GM12892 (cell line): ENCODE measurements at regions not wholly inside any gene's neighbourhood (a gene's known extent, or its start where the extent isn't known, plus 50 kb on each side); places are given as distances from the start of the nearest gene placed in this dataset.

Source experiments
- POLR2A ChIP-seq: IDR thresholded peaks from 2 replicates; pipeline ENCODE4 v1.6.1; 2011; ENCODE audit warnings: low read depth, low read length, control low read depth
- POLR2AphosphoS5 ChIP-seq: IDR thresholded peaks from 2 replicates; pipeline ENCODE4 v1.6.1; 2011; ENCODE audit warnings: low read depth, low read length, control low read depth
- TAF1 ChIP-seq: IDR thresholded peaks from 2 replicates; pipeline ENCODE4 v1.6.1; 2011; ENCODE audit warnings: low read depth, mild to moderate bottlenecking, control low read depth, low read length, borderline replicate concordance

- TF ChIP-seq TAF1 (no peak), POLR2A (no peak), POLR2AphosphoS5 (no peak)
Observed at GRCh38 chr13:52899206-52899605, 50.8 kb upstream of the PCDH8 start.
